ENCODE measurements at regions not wholly inside any gene's neighbourhood (a gene's known extent, or its start where the extent isn't known, plus 50 kb on each side); places are given as distances from the start of the nearest gene placed in this dataset.

DNA sequence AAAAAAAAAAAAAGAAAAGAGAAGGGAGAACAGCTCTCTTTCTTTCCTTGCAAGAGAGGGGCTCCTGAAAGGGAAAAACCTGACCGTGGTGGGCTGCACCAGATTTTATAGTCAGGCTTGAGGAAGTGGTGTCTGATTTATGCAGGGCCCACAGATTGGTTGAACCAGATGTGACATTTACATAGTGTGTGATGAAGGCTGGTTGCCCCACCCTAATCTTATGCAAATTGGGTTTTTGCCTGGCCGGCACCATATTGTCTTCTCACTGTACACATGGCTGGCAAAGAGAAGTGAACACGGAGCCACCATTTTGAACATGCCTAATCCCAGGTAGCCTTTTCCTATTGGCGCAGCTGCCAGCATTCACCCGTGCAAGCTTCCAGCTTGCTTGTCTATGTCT is 154.4 kb downstream of the OXSM start:
- H3K27ac ChIP-seq, result no peak overlapping the region
- TF ChIP-seq ZFX (IDR thresholded peaks at IDR 0.05), result no peak
- TF ChIP-seq, protein P1, sequence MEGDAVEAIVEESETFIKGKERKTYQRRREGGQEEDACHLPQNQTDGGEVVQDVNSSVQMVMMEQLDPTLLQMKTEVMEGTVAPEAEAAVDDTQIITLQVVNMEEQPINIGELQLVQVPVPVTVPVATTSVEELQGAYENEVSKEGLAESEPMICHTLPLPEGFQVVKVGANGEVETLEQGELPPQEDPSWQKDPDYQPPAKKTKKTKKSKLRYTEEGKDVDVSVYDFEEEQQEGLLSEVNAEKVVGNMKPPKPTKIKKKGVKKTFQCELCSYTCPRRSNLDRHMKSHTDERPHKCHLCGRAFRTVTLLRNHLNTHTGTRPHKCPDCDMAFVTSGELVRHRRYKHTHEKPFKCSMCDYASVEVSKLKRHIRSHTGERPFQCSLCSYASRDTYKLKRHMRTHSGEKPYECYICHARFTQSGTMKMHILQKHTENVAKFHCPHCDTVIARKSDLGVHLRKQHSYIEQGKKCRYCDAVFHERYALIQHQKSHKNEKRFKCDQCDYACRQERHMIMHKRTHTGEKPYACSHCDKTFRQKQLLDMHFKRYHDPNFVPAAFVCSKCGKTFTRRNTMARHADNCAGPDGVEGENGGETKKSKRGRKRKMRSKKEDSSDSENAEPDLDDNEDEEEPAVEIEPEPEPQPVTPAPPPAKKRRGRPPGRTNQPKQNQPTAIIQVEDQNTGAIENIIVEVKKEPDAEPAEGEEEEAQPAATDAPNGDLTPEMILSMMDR (conservative IDR thresholded peaks at IDR 0.05), result no peak

GRCh38 chr3:25945366-25945765 is 155.5 kb downstream of the OXSM start:
- no peak overlapping the region for H3K27ac ChIP-seq
- TF ChIP-seq ZFX (IDR thresholded peaks at IDR 0.05), result no peak
- TF ChIP-seq, protein P1 (conservative IDR thresholded peaks at IDR 0.05), result no peak

GRCh38 chr3:25945836-25946235 is 155.9 kb downstream of the OXSM start:
- TF ChIP-seq, protein P1 (conservative IDR thresholded peaks at IDR 0.05), result no peak
- no peak for TF ChIP-seq ZFX (IDR thresholded peaks at IDR 0.05)
- no peak overlapping the region for H3K27ac ChIP-seq

DNA sequence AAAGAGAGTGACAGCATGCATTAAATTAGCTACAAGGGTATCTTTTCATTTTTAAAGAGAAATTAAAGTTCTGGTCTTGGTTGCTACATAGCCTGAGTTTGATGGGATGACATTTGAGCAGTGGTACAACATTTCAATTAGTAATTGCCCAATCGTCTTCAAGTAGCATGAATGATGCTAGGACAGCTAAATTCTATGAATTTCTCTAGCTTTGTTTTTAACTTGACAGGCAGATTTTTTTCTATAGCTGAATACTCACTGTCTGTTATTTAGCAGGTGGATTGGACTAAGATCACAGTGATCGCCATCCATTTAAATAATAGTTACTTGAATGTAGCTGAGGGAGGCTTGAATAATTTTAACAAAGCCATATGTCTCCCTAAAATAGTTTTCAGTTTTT is 162.2 kb downstream of the OXSM start:
- TF ChIP-seq, protein P1 (conservative IDR thresholded peaks at IDR 0.05), result no peak
- no peak for TF ChIP-seq ZFX (IDR thresholded peaks at IDR 0.05)
- H3K27ac ChIP-seq, result no peak overlapping the region

DNA sequence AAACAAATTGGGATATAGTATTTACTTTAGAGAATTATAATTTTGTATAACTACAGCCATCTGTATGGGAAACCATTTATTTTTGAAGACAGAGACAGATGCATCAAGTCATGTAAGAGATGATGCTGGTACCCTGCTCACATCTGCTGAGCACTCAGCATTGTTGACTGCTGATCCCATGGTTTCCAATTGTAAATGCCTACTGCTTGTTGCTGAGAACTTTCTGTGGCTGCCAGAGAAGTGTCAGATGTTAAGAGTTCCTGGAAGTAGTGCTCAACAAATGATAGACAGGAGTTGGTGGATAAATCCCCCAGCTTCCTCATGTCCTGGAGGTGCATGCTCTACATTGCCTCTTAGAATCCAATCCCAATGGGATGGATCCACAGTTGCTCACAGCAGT is 167.1 kb downstream of the OXSM start:
- TF ChIP-seq, protein P1 (conservative IDR thresholded peaks at IDR 0.05), result no peak
- no peak for TF ChIP-seq ZFX (IDR thresholded peaks at IDR 0.05)
- no peak overlapping the region for H3K27ac ChIP-seq

- no peak overlapping the region for H3K27ac ChIP-seq
- no peak for TF ChIP-seq ZFX (IDR thresholded peaks at IDR 0.05)
- TF ChIP-seq, protein P1 (conservative IDR thresholded peaks at IDR 0.05), result no peak
Observed at GRCh38 chr3:25960776-25961175, 170.9 kb downstream of the OXSM start.

GRCh38 chr3:25962255-25962654 is 172.4 kb downstream of the OXSM start:
- no peak overlapping the region for H3K27ac ChIP-seq
- TF ChIP-seq, protein P1 (conservative IDR thresholded peaks at IDR 0.05), result peak; percentile 74
- no peak for TF ChIP-seq ZFX (IDR thresholded peaks at IDR 0.05)
